ENCODE measurements at regions not wholly inside any gene's neighbourhood (a gene's known extent, or its start where the extent isn't known, plus 50 kb on each side); places are given as distances from the start of the nearest gene placed in this dataset.

- H3K9me3 ChIP-seq = no peaks in the 10 kb centered on the region
- no peak for DNase-seq (ENCODE audit: low spot score in 2 of 2)
- no peak for TF ChIP-seq CTCF (IDR thresholded peaks at IDR 0.05)
- no peaks in the 10 kb centered on the region for H3K4me1 ChIP-seq
- intact Hi-C loops (cut with DNase I) = no loop called here
- no peaks in the 10 kb centered on the region for H3K27me3 ChIP-seq
- H3K4me3 ChIP-seq = no peak overlapping the region
- H3K27ac ChIP-seq = no peak overlapping the region
- no peaks in the 10 kb centered on the region for H3K36me3 ChIP-seq
Measured at GRCh38 chr20:57780906-57781305, 71.1 kb upstream of the PMEPA1 start.

- Histone ChIP-seq H3K27ac (no peak overlapping the region), H3K4me3 (no peak overlapping the region), H3K9me3 (no peaks in the 10 kb centered on the region), H3K4me1 (no peaks in the 10 kb centered on the region), H3K27me3 (no peaks in the 10 kb centered on the region), H3K36me3 (no peaks in the 10 kb centered on the region)
- intact Hi-C loops (cut with DNase I) = no loop called here
- DNase-seq (ENCODE audit: low spot score in 2 of 2) = peak in 1 of 2 donors; percentile 13
- TF ChIP-seq CTCF (IDR thresholded peaks at IDR 0.05) = no peak
Measured at GRCh38 chr20:57780398-57780797, 70.6 kb upstream of the PMEPA1 start.

- Histone ChIP-seq H3K9me3 (no peaks in the 10 kb centered on the region), H3K27ac (no peak overlapping the region), H3K4me1 (no peaks in the 10 kb centered on the region), H3K4me3 (no peak overlapping the region), H3K27me3 (no peaks in the 10 kb centered on the region), H3K36me3 (no peaks in the 10 kb centered on the region)
- no peak for TF ChIP-seq CTCF (IDR thresholded peaks at IDR 0.05)
- intact Hi-C loops (cut with DNase I) = no loop called here
- no peak for DNase-seq (ENCODE audit: low spot score in 2 of 2)
Measured at GRCh38 chr20:57779401-57780003, 69.7 kb upstream of the PMEPA1 start.

- TF ChIP-seq CTCF (IDR thresholded peaks at IDR 0.05) = no peak
- no peak for DNase-seq (ENCODE audit: low spot score in 2 of 2)
- H3K4me1 ChIP-seq = no peaks in the 10 kb centered on the region
- intact Hi-C loops (cut with DNase I) = no loop called here
- no peaks in the 10 kb centered on the region for H3K36me3 ChIP-seq
- H3K27me3 ChIP-seq = no peaks in the 10 kb centered on the region
- H3K27ac ChIP-seq = no peak overlapping the region
- H3K4me3 ChIP-seq = no peak overlapping the region
- H3K9me3 ChIP-seq = no peaks in the 10 kb centered on the region
Measured at GRCh38 chr20:57777911-57778310, 68.1 kb upstream of the PMEPA1 start.

GRCh38 chr20:57774951-57775350, 65.1 kb upstream of the PMEPA1 start:
- Histone ChIP-seq H3K36me3 (no peaks in the 10 kb centered on the region), H3K9me3 (no peaks in the 10 kb centered on the region), H3K4me1 (no peaks in the 10 kb centered on the region), H3K4me3 (no peak overlapping the region), H3K27ac (no peak overlapping the region), H3K27me3 (no peaks in the 10 kb centered on the region)
- intact Hi-C loops (cut with DNase I) = no loop called here
- DNase-seq (ENCODE audit: low spot score in 2 of 2) = peak in 1 of 2 donors; percentile 37
- TF ChIP-seq CTCF (IDR thresholded peaks at IDR 0.05) = no peak

Measured in ascending aorta (tissue), 2 donors.